Stomach smooth muscle (tissue), 2 donors: ENCODE measurements at regions not wholly inside any gene's neighbourhood (a gene's known extent, or its start where the extent isn't known, plus 50 kb on each side); places are given as distances from the start of the nearest gene placed in this dataset.

Source experiments
- H3K27ac ChIP-seq: one replicate; pipeline ENCODE4 v1.7.0; 2013; ENCODE audit warnings: mild to moderate bottlenecking, low read length, inconsistent platforms
- H3K27me3 ChIP-seq, 2 donors: one replicate each; pipeline ENCODE4 v1.7.0; 2013; ENCODE audit warnings: low read length in 2 of 2; ENCODE audit not compliant: insufficient read depth in 2 of 2, control insufficient read depth in 1 of 2
- H3K36me3 ChIP-seq, 2 donors: one replicate each; pipeline ENCODE4 v1.7.0; 2013; ENCODE audit warnings: low read length in 2 of 2; ENCODE audit not compliant: control insufficient read depth in 2 of 2, insufficient read depth in 2 of 2
- H3K4me1 ChIP-seq: one replicate; pipeline ENCODE4 v1.7.0; 2013; ENCODE audit warnings: low read length; ENCODE audit not compliant: control insufficient read depth, insufficient read depth
- H3K4me3 ChIP-seq, 2 donors: one replicate each; pipeline ENCODE4 v1.7.0; 2013; ENCODE audit warnings: low read length in 2 of 2
- H3K9ac ChIP-seq, 2 donors: one replicate each; pipeline ENCODE4 v1.7.0; 2013; ENCODE audit warnings: low read length in 2 of 2, mild to moderate bottlenecking in 1 of 2
- H3K9me3 ChIP-seq, 2 donors: one replicate each; pipeline ENCODE4 v1.7.0; 2013; ENCODE audit warnings: low read length in 2 of 2; ENCODE audit not compliant: control insufficient read depth in 2 of 2
- donor health status: healthy.
- donor health status: Pancreatic carcinoma.

GRCh38 chr7:84549409-84549808, 354.8 kb upstream of the SEMA3A start:
- Histone ChIP-seq H3K9me3 (no peaks in the 10 kb centered on the region), H3K27ac (no peak overlapping the region), H3K36me3 (no peaks in the 10 kb centered on the region), H3K4me1 (no peaks in the 10 kb centered on the region), H3K27me3 (no peaks in the 10 kb centered on the region), H3K4me3 (no peak overlapping the region), H3K9ac (no peak overlapping the region)

GRCh38 chr7:84548366-84549365, 354.1 kb upstream of the SEMA3A start:
- Histone ChIP-seq H3K4me3 (no peak overlapping the region), H3K4me1 (no peaks in the 10 kb centered on the region), H3K9ac (no peak overlapping the region), H3K9me3 (no peaks in the 10 kb centered on the region), H3K27ac (peak overlapping the region; percentile 26), H3K36me3 (no peaks in the 10 kb centered on the region), H3K27me3 (no peaks in the 10 kb centered on the region)

GRCh38 chr7:84547331-84547730, 352.7 kb upstream of the SEMA3A start:
- H3K4me3 ChIP-seq, result no peak overlapping the region
- H3K4me1 ChIP-seq, result no peaks in the 10 kb centered on the region
- no peak overlapping the region for H3K27ac ChIP-seq
- H3K36me3 ChIP-seq, result no peaks in the 10 kb centered on the region
- no peaks in the 10 kb centered on the region for H3K9me3 ChIP-seq
- H3K27me3 ChIP-seq, result no peaks in the 10 kb centered on the region
- no peak overlapping the region for H3K9ac ChIP-seq

- H3K9ac ChIP-seq, result no peak overlapping the region
- H3K4me1 ChIP-seq, result no peaks in the 10 kb centered on the region
- H3K4me3 ChIP-seq, result no peak overlapping the region
- H3K27me3 ChIP-seq, result no peaks in the 10 kb centered on the region
- H3K9me3 ChIP-seq, result no peaks in the 10 kb centered on the region
- H3K27ac ChIP-seq, result no peak overlapping the region
- H3K36me3 ChIP-seq, result no peaks in the 10 kb centered on the region
These were observed 351.8 kb upstream of the SEMA3A start for GRCh38 chr7:84546403-84546802.

- no peak overlapping the region for H3K4me3 ChIP-seq
- H3K27ac ChIP-seq, result peak overlapping the region; percentile 7
- H3K4me1 ChIP-seq, result peaks cover 6% of the 10 kb centered on the region
- H3K9me3 ChIP-seq, result no peaks in the 10 kb centered on the region
- no peaks in the 10 kb centered on the region for H3K36me3 ChIP-seq
- no peaks in the 10 kb centered on the region for H3K27me3 ChIP-seq
- H3K9ac ChIP-seq, result no peak overlapping the region
These were observed 343.7 kb upstream of the SEMA3A start for GRCh38 chr7:84538268-84538667.

GRCh38 chr7:84536271-84536870, 341.8 kb upstream of the SEMA3A start:
- Histone ChIP-seq H3K27me3 (no peaks in the 10 kb centered on the region), H3K9me3 (no peaks in the 10 kb centered on the region), H3K36me3 (no peaks in the 10 kb centered on the region), H3K27ac (no peak overlapping the region), H3K4me1 (peaks cover 6% of the 10 kb centered on the region), H3K9ac (no peak overlapping the region), H3K4me3 (no peak overlapping the region)

GRCh38 chr7:84535580-84536270, 341.1 kb upstream of the SEMA3A start:
- Histone ChIP-seq H3K4me3 (no peak overlapping the region), H3K27ac (no peak overlapping the region), H3K9ac (no peak overlapping the region), H3K27me3 (no peaks in the 10 kb centered on the region), H3K9me3 (no peaks in the 10 kb centered on the region), H3K4me1 (peaks cover 6% of the 10 kb centered on the region), H3K36me3 (no peaks in the 10 kb centered on the region)

- no peak overlapping the region for H3K27ac ChIP-seq
- no peaks in the 10 kb centered on the region for H3K36me3 ChIP-seq
- no peaks in the 10 kb centered on the region for H3K9me3 ChIP-seq
- H3K9ac ChIP-seq, result no peak overlapping the region
- H3K4me1 ChIP-seq, result peaks cover 6% of the 10 kb centered on the region
- H3K27me3 ChIP-seq, result no peaks in the 10 kb centered on the region
- H3K4me3 ChIP-seq, result no peak overlapping the region
These were observed 338.6 kb upstream of the SEMA3A start for GRCh38 chr7:84533182-84533581.

- H3K9ac ChIP-seq, result no peak overlapping the region
- H3K4me3 ChIP-seq, result no peak overlapping the region
- no peaks in the 10 kb centered on the region for H3K9me3 ChIP-seq
- no peaks in the 10 kb centered on the region for H3K36me3 ChIP-seq
- H3K4me1 ChIP-seq, result peaks cover 6% of the 10 kb centered on the region
- H3K27ac ChIP-seq, result no peak overlapping the region
- H3K27me3 ChIP-seq, result no peaks in the 10 kb centered on the region
These were observed 337.6 kb upstream of the SEMA3A start for GRCh38 chr7:84532196-84532595.

- H3K4me1 ChIP-seq, result no peaks in the 10 kb centered on the region
- H3K27ac ChIP-seq, result peak overlapping the region; percentile 31
- H3K27me3 ChIP-seq, result no peaks in the 10 kb centered on the region
- H3K9me3 ChIP-seq, result no peaks in the 10 kb centered on the region
- H3K36me3 ChIP-seq, result no peaks in the 10 kb centered on the region
- no peak overlapping the region for H3K9ac ChIP-seq
- H3K4me3 ChIP-seq, result no peak overlapping the region
These were observed 335.1 kb upstream of the SEMA3A start for GRCh38 chr7:84529480-84530205.
